Erythroblast (primary cell): ENCODE measurements at regions not wholly inside any gene's neighbourhood (a gene's known extent, or its start where the extent isn't known, plus 50 kb on each side); places are given as distances from the start of the nearest gene placed in this dataset.

ENCODE experiments used
- GATA1 ChIP-seq: IDR thresholded peaks from 2 replicates; pipeline ENCODE4 v1.6.1; 2011; ENCODE audit warnings: low read depth, mild to moderate bottlenecking, control low read depth, low read length, moderate library complexity
- POLR2A ChIP-seq: IDR thresholded peaks from 2 replicates; pipeline ENCODE4 v1.6.1; 2011; ENCODE audit warnings: mild to moderate bottlenecking, low read length

DNA sequence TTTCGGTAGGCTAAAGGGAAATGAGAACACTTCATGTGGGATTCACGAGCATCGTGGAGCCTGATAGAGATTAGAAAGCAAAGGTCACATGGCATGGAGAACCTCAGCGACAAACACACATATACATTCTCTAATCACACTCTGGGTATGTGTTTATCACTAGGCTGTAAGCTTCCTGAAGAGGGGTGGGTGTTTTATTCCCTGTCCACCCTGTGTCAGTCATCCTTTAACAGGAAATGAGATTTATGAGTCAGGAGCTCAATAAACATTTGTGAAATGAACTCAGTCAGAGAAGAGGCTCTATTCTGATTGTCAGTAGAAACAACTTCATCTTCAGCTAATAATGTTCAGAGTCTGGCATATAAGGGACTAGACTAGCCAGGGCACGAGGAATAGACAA, 71.7 kb upstream of the EIF3M start:
- TF ChIP-seq POLR2A (no peak), GATA1 (no peak)
